ENCODE measurements at regions not wholly inside any gene's neighbourhood (a gene's known extent, or its start where the extent isn't known, plus 50 kb on each side); places are given as distances from the start of the nearest gene placed in this dataset.

GRCh38 chr7:24017519-24017918 is 266.5 kb upstream of the NPY start:
- no peak for TF ChIP-seq CTCF (IDR thresholded peaks at IDR 0.05; ENCODE audit: extremely low read depth, missing control alignments)
- DNase-seq (ENCODE audit: low spot score), result no peak

DNA sequence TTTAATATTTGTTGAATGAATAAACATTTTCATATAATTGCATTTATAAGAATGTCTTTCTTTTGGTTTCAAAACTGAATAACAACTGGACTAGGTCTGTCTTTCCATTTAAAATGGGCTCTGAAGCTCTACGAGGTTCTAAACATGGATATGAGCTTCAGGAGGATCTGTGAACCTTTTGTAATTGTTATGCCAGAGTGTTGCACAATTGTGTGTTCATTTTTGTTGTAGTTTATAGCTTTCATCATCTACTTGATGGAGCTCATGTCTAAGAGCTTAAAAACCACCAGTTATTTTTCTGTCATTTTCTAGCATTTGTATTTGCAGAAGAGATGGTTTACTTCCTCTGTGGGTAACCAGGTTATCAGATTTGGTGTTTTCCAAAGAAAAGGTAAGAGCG is 265.7 kb upstream of the NPY start:
- no peak for DNase-seq (ENCODE audit: low spot score)
- TF ChIP-seq CTCF (IDR thresholded peaks at IDR 0.05; ENCODE audit: extremely low read depth, missing control alignments), result no peak

- no peak for TF ChIP-seq CTCF (IDR thresholded peaks at IDR 0.05; ENCODE audit: extremely low read depth, missing control alignments)
- no peak for DNase-seq (ENCODE audit: low spot score)
Measured at GRCh38 chr7:24019841-24020240, 264.1 kb upstream of the NPY start.

GRCh38 chr7:24024276-24025068 is 259.5 kb upstream of the NPY start:
- DNase-seq (ENCODE audit: low spot score), result no peak
- no peak for TF ChIP-seq CTCF (IDR thresholded peaks at IDR 0.05; ENCODE audit: extremely low read depth, missing control alignments)

- DNase-seq (ENCODE audit: low spot score), result no peak
- TF ChIP-seq CTCF (IDR thresholded peaks at IDR 0.05; ENCODE audit: extremely low read depth, missing control alignments), result no peak
Measured at GRCh38 chr7:24025094-24025493, 258.9 kb upstream of the NPY start.

DNA sequence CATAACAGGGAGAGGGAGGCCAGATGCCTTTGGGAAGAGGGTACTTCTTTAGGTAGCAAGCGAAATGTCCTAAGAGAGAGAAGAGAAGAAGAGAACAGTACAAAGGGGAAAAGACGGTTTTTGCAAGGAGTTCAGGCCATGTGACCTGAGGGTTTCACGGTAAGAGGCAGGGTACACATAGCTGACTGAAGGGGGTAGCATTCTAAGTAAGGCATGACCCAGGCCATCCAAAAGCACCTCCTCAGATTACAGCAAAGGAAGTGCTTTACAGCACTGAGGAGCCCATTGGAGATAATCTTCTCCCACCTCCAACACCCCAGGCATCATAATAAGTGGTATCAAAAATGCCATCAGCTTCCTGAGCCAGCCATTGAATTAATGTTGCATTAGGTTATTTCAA is 258.2 kb upstream of the NPY start:
- no peak for DNase-seq (ENCODE audit: low spot score)
- TF ChIP-seq CTCF (IDR thresholded peaks at IDR 0.05; ENCODE audit: extremely low read depth, missing control alignments), result no peak

DNA sequence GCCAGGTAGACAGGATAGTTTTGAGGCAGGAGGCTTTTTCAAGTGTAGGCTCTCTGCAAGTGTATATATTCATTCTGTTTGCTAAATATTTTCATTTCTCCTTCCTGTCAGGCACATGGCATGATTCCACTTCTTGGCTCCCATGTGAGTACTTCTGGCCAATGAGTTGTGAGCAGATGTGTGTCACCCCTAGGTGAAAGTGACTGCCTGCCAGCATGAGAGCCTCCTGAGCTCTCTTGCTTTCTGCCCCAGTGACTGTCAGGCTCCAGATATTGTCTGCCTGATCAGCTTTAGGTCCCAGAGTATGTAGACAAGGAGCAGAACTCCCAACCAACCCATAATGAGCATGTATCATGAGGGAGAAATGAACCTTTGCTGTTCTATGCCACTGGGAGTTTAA is 257.6 kb upstream of the NPY start:
- no peak for DNase-seq (ENCODE audit: low spot score)
- no peak for TF ChIP-seq CTCF (IDR thresholded peaks at IDR 0.05; ENCODE audit: extremely low read depth, missing control alignments)

Measured in GM20000 (cell line).